Type B pancreatic cell (in vitro differentiated cells): ENCODE measurements at regions not wholly inside any gene's neighbourhood (a gene's known extent, or its start where the extent isn't known, plus 50 kb on each side); places are given as distances from the start of the nearest gene placed in this dataset.

Experiments
- DNase-seq: peaks from one replicate; pipeline ENCODE4 v3.0.0; 2021; ENCODE audit warnings: mixed read lengths; ENCODE audit not compliant: unreplicated experiment; ENCODE audit errors: extremely low spot score
- H3K27ac Mint-ChIP-seq: 2 replicates; pipeline ENCODE4 v1.8.0; 2021; ENCODE audit warnings: mild to moderate bottlenecking, mixed read lengths
- H3K27me3 Mint-ChIP-seq: 2 replicates; pipeline ENCODE4 v1.8.0; 2021; ENCODE audit warnings: mixed read lengths
- H3K36me3 Mint-ChIP-seq: 2 replicates; pipeline ENCODE4 v1.8.0; 2021; ENCODE audit warnings: mixed read lengths
- H3K4me1 Mint-ChIP-seq: one replicate; pipeline ENCODE4 v1.8.0; 2021; ENCODE audit warnings: mixed read lengths; ENCODE audit not compliant: unreplicated experiment
- H3K4me3 Mint-ChIP-seq: 2 replicates; pipeline ENCODE4 v1.8.0; 2021; ENCODE audit warnings: mild to moderate bottlenecking, mixed read lengths
- H3K9me3 Mint-ChIP-seq: 2 replicates; pipeline ENCODE4 v1.8.0; 2021; ENCODE audit warnings: mixed read lengths
- TF ChIP-seq, protein P1 (sequence below): fragments of 200-600 bp; sonication (generic); conservative IDR thresholded peaks from 2 replicates; pipeline ENCODE4 v1.5.0; 2021; ENCODE audit warnings: antibody characterized with exemption, mild to moderate bottlenecking

DNA sequence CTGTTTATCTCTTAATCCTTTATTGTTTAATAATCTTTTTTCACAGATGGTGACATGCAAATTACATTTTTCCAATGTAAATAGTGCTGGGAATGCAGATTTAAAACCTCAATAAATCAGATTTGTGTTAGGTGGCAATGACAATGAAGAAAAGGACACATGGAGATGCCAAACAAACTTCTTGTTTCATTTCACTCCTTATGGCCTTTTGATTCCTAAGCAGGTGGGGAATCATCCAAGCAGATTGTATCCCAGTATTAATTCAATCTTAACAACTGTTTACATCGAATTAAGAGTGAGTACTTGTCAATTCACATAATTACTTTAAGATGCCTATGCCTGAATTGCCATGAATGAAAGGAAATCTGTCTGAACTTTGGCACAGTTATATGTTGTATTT is 98.9 kb upstream of the RGS18 start:
- Mint-ChIP-seq H3K27me3 (no peaks in the 10 kb centered on the region), H3K4me1 (no peaks in the 10 kb centered on the region), H3K4me3 (no peak overlapping the region), H3K27ac (no peak overlapping the region), H3K9me3 (no peaks in the 10 kb centered on the region), H3K36me3 (no peaks in the 10 kb centered on the region)
- DNase-seq, result no peak
- TF ChIP-seq, protein P1, sequence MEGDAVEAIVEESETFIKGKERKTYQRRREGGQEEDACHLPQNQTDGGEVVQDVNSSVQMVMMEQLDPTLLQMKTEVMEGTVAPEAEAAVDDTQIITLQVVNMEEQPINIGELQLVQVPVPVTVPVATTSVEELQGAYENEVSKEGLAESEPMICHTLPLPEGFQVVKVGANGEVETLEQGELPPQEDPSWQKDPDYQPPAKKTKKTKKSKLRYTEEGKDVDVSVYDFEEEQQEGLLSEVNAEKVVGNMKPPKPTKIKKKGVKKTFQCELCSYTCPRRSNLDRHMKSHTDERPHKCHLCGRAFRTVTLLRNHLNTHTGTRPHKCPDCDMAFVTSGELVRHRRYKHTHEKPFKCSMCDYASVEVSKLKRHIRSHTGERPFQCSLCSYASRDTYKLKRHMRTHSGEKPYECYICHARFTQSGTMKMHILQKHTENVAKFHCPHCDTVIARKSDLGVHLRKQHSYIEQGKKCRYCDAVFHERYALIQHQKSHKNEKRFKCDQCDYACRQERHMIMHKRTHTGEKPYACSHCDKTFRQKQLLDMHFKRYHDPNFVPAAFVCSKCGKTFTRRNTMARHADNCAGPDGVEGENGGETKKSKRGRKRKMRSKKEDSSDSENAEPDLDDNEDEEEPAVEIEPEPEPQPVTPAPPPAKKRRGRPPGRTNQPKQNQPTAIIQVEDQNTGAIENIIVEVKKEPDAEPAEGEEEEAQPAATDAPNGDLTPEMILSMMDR, result no peak

DNA sequence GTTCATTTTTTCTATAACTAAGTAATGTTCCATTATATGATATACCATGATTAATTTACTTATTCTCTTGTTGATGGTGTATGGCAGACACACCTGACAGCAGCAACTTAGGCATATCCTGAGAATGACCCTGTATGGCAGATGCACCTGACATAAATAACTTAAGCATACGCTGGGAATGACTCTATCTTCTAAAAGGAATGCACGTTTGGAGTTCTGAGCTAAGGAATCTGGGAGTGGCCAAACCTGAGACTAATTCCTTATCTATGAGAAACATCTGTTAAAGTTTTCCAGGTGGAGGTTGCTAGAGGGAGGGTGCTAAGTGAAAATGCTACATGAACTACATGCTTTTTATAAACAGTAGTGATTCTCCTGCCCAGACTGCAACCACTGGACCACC is 96.7 kb upstream of the RGS18 start:
- no peaks in the 10 kb centered on the region for H3K27me3 Mint-ChIP-seq
- DNase-seq, result no peak
- no peaks in the 10 kb centered on the region for H3K36me3 Mint-ChIP-seq
- TF ChIP-seq, protein P1, result no peak
- no peaks in the 10 kb centered on the region for H3K9me3 Mint-ChIP-seq
- H3K27ac Mint-ChIP-seq, result no peak overlapping the region
- H3K4me1 Mint-ChIP-seq, result no peaks in the 10 kb centered on the region
- no peak overlapping the region for H3K4me3 Mint-ChIP-seq

DNA sequence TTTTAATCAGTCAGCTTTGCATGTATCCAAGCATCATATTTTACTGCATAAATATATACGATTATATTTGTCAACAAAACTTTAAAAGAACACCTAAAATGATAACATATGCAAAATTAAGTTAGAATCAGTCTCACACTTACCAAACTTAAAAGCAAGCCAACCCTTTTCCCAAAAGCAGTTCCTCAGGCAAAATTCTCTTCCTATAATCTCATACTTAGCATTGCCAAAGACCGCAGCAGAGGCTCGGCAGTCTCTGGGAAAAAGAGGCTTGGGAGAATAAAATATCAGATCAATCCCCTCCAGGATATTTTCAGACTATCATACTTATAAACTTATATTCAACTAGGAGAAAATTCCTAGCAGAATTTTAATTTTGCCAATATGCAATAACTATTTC is 93.2 kb upstream of the RGS18 start:
- Mint-ChIP-seq H3K4me1 (no peaks in the 10 kb centered on the region), H3K9me3 (no peaks in the 10 kb centered on the region), H3K4me3 (no peak overlapping the region), H3K27me3 (no peaks in the 10 kb centered on the region), H3K36me3 (no peaks in the 10 kb centered on the region), H3K27ac (no peak overlapping the region)
- no peak for DNase-seq
- TF ChIP-seq, protein P1, result no peak

DNA sequence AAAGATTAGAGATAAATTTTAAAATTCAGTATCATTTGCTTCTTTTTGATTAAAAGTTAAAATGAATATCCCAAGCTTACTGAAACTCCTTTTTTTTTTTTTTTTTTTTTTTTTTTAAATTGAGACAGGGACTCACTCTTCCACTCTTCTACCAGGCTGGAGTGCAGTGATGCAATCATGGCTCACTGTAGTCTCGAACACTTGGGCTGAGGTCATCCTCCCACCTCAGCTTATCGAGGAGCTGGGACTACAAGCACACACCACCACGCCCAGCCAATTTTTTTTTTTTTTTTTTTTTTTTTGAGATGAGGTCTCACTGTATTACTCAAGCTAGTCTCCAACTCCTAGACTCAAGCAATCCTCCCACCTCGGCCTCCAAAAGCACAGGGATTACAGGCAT is 92.1 kb upstream of the RGS18 start:
- no peaks in the 10 kb centered on the region for H3K9me3 Mint-ChIP-seq
- no peak overlapping the region for H3K27ac Mint-ChIP-seq
- no peaks in the 10 kb centered on the region for H3K4me1 Mint-ChIP-seq
- TF ChIP-seq, protein P1, result no peak
- no peak overlapping the region for H3K4me3 Mint-ChIP-seq
- H3K36me3 Mint-ChIP-seq, result no peaks in the 10 kb centered on the region
- no peaks in the 10 kb centered on the region for H3K27me3 Mint-ChIP-seq
- DNase-seq, result no peak

DNA sequence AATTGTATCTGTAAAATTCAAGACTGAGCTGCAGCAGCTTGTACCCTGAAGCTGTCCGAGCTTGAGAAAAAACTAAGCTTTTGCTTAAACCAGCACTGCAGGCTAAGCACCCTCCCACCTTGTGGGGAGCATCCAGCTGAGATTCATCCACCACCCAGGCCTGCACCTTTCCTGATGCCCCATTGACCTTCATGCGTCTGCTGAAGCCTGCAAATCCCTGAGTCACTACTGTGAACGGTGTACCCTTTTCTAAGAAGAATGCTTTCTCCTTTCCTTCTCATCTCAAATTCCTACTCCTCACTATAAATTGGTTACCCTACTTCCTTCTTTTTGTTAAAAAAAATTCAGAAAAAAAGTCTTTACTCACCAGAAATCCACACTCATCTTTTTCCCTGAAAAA is 90.9 kb upstream of the RGS18 start:
- Mint-ChIP-seq H3K4me1 (no peaks in the 10 kb centered on the region), H3K27ac (no peak overlapping the region), H3K27me3 (no peaks in the 10 kb centered on the region), H3K9me3 (no peaks in the 10 kb centered on the region), H3K4me3 (no peak overlapping the region), H3K36me3 (no peaks in the 10 kb centered on the region)
- TF ChIP-seq, protein P1, result no peak
- DNase-seq, result no peak

DNA sequence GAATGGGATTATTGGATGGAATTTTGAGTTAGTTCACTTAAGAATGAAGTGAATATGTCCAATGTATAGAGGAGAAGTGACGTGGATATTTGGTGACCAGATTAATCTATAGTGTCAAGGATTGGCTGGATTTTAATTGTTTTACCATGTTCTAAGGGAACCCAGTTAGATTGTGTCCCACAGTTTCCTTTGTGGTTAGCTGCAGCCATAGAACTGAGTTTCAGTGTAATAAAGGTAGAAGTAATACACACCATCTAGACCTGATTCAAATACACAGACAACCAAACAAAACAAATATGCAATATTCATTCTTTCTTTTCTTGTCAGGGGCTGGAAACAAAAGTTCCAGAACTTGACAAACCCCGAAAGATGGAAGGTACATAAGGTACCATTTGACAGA is 88.0 kb upstream of the RGS18 start:
- Mint-ChIP-seq H3K4me1 (no peaks in the 10 kb centered on the region), H3K4me3 (no peak overlapping the region), H3K27ac (no peak overlapping the region), H3K9me3 (no peaks in the 10 kb centered on the region), H3K36me3 (no peaks in the 10 kb centered on the region), H3K27me3 (no peaks in the 10 kb centered on the region)
- DNase-seq, result no peak
- TF ChIP-seq, protein P1, result no peak
